Neural cell (in vitro differentiated cells): ENCODE measurements at regions not wholly inside any gene's neighbourhood (a gene's known extent, or its start where the extent isn't known, plus 50 kb on each side); places are given as distances from the start of the nearest gene placed in this dataset.

Source experiments
- RAD21 ChIP-seq: fragments of 450-650 bp; conservative IDR thresholded peaks from 2 replicates; pipeline ENCODE4 v1.6.1; 2014; ENCODE audit warnings: antibody characterized with exemption, mild to moderate bottlenecking, moderate library complexity
- SMC3 ChIP-seq: fragments of 450-650 bp; conservative IDR thresholded peaks from 2 replicates; pipeline ENCODE4 v1.6.1; 2014; ENCODE audit warnings: antibody characterized with exemption, mild to moderate bottlenecking, moderate library complexity; ENCODE audit not compliant: poor library complexity
- TF ChIP-seq, protein P1 (sequence below): fragments of 450-650 bp; IDR thresholded peaks from 2 replicates; pipeline ENCODE4 v1.5.1; 2014; ENCODE audit warnings: antibody characterized with exemption, mild to moderate bottlenecking, moderate library complexity; ENCODE audit not compliant: poor library complexity, severe bottlenecking

DNA sequence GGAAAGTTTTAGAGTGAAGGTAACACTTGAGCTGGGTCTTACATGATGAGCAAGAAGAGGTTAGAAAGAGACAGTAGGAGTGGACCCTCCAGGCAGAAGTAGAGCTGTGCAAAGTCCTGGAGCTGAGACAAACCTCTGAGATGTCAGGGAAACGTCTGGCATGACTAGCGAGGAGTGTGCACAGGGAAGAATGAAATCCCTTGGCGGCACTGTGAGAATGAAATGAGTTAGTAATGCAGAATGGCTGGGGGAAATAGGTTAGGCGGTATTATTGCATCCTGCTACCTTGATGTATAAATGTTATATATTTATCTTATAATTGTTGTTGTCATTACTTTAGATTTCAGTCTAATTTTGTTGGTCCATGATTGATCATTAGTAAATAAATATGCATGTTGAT lies 457.9 kb upstream of the CCL2 start:
- TF ChIP-seq, protein P1, sequence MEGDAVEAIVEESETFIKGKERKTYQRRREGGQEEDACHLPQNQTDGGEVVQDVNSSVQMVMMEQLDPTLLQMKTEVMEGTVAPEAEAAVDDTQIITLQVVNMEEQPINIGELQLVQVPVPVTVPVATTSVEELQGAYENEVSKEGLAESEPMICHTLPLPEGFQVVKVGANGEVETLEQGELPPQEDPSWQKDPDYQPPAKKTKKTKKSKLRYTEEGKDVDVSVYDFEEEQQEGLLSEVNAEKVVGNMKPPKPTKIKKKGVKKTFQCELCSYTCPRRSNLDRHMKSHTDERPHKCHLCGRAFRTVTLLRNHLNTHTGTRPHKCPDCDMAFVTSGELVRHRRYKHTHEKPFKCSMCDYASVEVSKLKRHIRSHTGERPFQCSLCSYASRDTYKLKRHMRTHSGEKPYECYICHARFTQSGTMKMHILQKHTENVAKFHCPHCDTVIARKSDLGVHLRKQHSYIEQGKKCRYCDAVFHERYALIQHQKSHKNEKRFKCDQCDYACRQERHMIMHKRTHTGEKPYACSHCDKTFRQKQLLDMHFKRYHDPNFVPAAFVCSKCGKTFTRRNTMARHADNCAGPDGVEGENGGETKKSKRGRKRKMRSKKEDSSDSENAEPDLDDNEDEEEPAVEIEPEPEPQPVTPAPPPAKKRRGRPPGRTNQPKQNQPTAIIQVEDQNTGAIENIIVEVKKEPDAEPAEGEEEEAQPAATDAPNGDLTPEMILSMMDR, result no peak
- TF ChIP-seq RAD21 (no peak), SMC3 (no peak)
